ENCODE measurements at regions not wholly inside any gene's neighbourhood (a gene's known extent, or its start where the extent isn't known, plus 50 kb on each side); places are given as distances from the start of the nearest gene placed in this dataset.
"Not testable (repeated sequence)": the region's sequence is repeated elsewhere in the genome, so short reads cannot be mapped to it uniquely, and the experiment has no call there.

- DNase-seq (ENCODE audit: low read depth in 4 of 4, low spot score in 2 of 4): no peak
Observed at GRCh38 chr1:234889643-234890042, 239.0 kb downstream of the TOMM20 start.

GRCh38 chr1:234888247-234888646 is 240.4 kb downstream of the TOMM20 start:
- not testable (repeated sequence) for DNase-seq (ENCODE audit: low read depth in 4 of 4, low spot score in 2 of 4)

- no peak for DNase-seq (ENCODE audit: low read depth in 4 of 4, low spot score in 2 of 4)
Observed at GRCh38 chr1:234887016-234887900, 241.4 kb downstream of the TOMM20 start.

- no peak for DNase-seq (ENCODE audit: low read depth in 4 of 4, low spot score in 2 of 4)
Observed at GRCh38 chr1:234886081-234886984, 242.3 kb downstream of the TOMM20 start.

GRCh38 chr1:234885601-234886000 is 243.0 kb downstream of the TOMM20 start:
- DNase-seq (ENCODE audit: low read depth in 4 of 4, low spot score in 2 of 4): no peak

- DNase-seq (ENCODE audit: low read depth in 4 of 4, low spot score in 2 of 4): no peak
Observed at GRCh38 chr1:234884701-234885100, 243.9 kb downstream of the TOMM20 start.

- DNase-seq (ENCODE audit: low read depth in 4 of 4, low spot score in 2 of 4): no peak
Observed at GRCh38 chr1:234884006-234884405, 244.6 kb downstream of the TOMM20 start.

- no peak for DNase-seq (ENCODE audit: low read depth in 4 of 4, low spot score in 2 of 4)
Observed at GRCh38 chr1:234882898-234883297, 245.7 kb downstream of the TOMM20 start.

- DNase-seq (ENCODE audit: low read depth in 4 of 4, low spot score in 2 of 4): peak in 1 of 4 donors; percentile 53
Observed at GRCh38 chr1:234881893-234882771, 246.5 kb downstream of the TOMM20 start.

- DNase-seq (ENCODE audit: low read depth in 4 of 4, low spot score in 2 of 4): no peak
Observed at GRCh38 chr1:234879147-234880080, 249.2 kb downstream of the TOMM20 start.

- DNase-seq (ENCODE audit: low read depth in 4 of 4, low spot score in 2 of 4): no peak
Observed at GRCh38 chr1:234878288-234878687, 250.3 kb downstream of the TOMM20 start.

- DNase-seq (ENCODE audit: low read depth in 4 of 4, low spot score in 2 of 4): no peak
Observed at GRCh38 chr1:234877761-234878160, 250.9 kb downstream of the TOMM20 start.

GRCh38 chr1:234875953-234876855 is 252.4 kb downstream of the TOMM20 start:
- DNase-seq (ENCODE audit: low read depth in 4 of 4, low spot score in 2 of 4): no peak

- DNase-seq (ENCODE audit: low read depth in 4 of 4, low spot score in 2 of 4): no peak
Observed at GRCh38 chr1:234875328-234875952, 253.2 kb downstream of the TOMM20 start.

GRCh38 chr1:234874291-234875288 is 254.0 kb downstream of the TOMM20 start:
- DNase-seq (ENCODE audit: low read depth in 4 of 4, low spot score in 2 of 4): no peak

- no peak for DNase-seq (ENCODE audit: low read depth in 4 of 4, low spot score in 2 of 4)
Observed at GRCh38 chr1:234871710-234872271, 256.8 kb downstream of the TOMM20 start.

Measured in left renal cortex interstitium (tissue), 4 donors.